ENCODE measurements at regions not wholly inside any gene's neighbourhood (a gene's known extent, or its start where the extent isn't known, plus 50 kb on each side); places are given as distances from the start of the nearest gene placed in this dataset.

DNA sequence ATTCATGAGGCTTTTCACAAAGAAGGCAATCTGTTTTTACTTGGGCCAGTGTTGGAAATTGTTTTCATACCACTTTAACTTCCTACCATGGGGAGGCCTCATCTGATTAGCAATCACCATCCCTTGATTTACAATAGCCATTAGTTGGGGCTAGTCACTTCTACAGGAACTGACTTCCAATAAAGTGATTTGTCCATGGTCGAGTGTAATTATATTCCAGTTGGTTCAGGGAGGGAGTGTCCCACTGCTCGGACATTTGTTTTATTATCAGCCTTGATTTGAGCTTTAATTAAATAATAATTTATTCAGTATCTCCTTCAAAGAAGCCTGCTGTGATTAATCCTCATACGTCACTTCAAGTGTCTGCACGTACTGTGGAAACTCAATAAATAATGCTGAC lies 233.9 kb upstream of the CNTNAP5 start:
- SMC1A ChIA-PET (ENCODE audit: uncharacterized antibody, unreplicated experiment), result no interaction called here
- BruUV-seq (replicated peaks), result no TSS peak
- Histone ChIP-seq H4K20me1 (ENCODE audit: control insufficient read depth, insufficient read depth) (no peaks in the 10 kb centered on the region), H3K9me3 (replicated peaks; ENCODE audit: control insufficient read depth, insufficient read depth, low read length) (no peaks in the 10 kb centered on the region), H3K4me1 (ENCODE audit: control insufficient read depth, insufficient read depth, low read length) (no peaks in the 10 kb centered on the region), H3K4me3 (no peak overlapping the region), H2AFZ (ENCODE audit: control insufficient read depth, low read depth, low read length) (no peak overlapping the region), H3K27ac (ENCODE audit: control insufficient read depth, insufficient read depth) (no peak overlapping the region), H3K36me3 (ENCODE audit: control insufficient read depth in 2 of 2, insufficient read depth in 2 of 2, low read length in 1 of 2) (no peaks in the 10 kb centered on the region), H3K4me2 (ENCODE audit: control insufficient read depth, insufficient read depth) (no peak overlapping the region), H3K9ac (ENCODE audit: control insufficient read depth, insufficient read depth, low read length) (no peak overlapping the region), H3K79me2 (ENCODE audit: control insufficient read depth, insufficient read depth, low read length) (no peaks in the 10 kb centered on the region), H3K27me3 (replicated peaks in 1 of 2; ENCODE audit: control insufficient read depth in 2 of 2, insufficient read depth in 2 of 2, low read length in 1 of 2) (no peaks in the 10 kb centered on the region)
- CTCF ChIA-PET, result no interaction called here
- in situ Hi-C loops (cut with MboI) (no loop called here), intact Hi-C loops (cut with micrococcal nuclease; ENCODE audit: unreplicated experiment) (no loop called here)
- RAD21 ChIA-PET (ENCODE audit: unreplicated experiment), result no interaction called here
- WGBS (ENCODE audit: insufficient coverage, insufficient replicate concordance, low lambda C conversion rate, missing lambda C conversion rate), result 38% methylated on average over 4 of the region's 4 CpGs
- no peak for ATAC-seq
- POLR2A ChIA-PET, result no interaction called here
- no peak for FAIRE-seq
- no peak for DNase-seq (ENCODE audit: low read depth, low spot score)
- TF ChIP-seq SREBF1 (IDR thresholded peaks at IDR 0.05; ENCODE audit: low read length) (no peak), HDAC2 (IDR thresholded peaks at IDR 0.05) (no peak), PBX3 (IDR thresholded peaks at IDR 0.05; ENCODE audit: insufficient replicate concordance, low read depth, low read length) (no peak), CREM (IDR thresholded peaks at IDR 0.05; ENCODE audit: low read depth) (no peak), IKZF1 (conservative IDR thresholded peaks at IDR 0.05) (no peak), ZSCAN29 (IDR thresholded peaks at IDR 0.05) (no peak), EP300 (IDR thresholded peaks at IDR 0.05; ENCODE audit: borderline replicate concordance in 1 of 2, control insufficient read depth in 1 of 2, low read depth in 2 of 2, low read length in 2 of 2) (no peak), TBL1XR1 (IDR thresholded peaks at IDR 0.05; ENCODE audit: low read depth, low read length) (no peak), E2F8 (IDR thresholded peaks at IDR 0.05; ENCODE audit: low read depth, partially characterized antibody) (no peak), TAF1 (IDR thresholded peaks at IDR 0.05; ENCODE audit: borderline replicate concordance, low read depth, low read length) (no peak), STAT1 (conservative IDR thresholded peaks at IDR 0.05) (no peak), CTCF (IDR thresholded peaks at IDR 0.05 in 2 of 3, conservative IDR thresholded peaks at IDR 0.05 in 1 of 3; ENCODE audit: control insufficient read depth in 2 of 3, extremely low read depth in 1 of 3, insufficient read depth in 1 of 3, low read depth in 3 of 3, low read length in 3 of 3) (no peak), MTA2 (IDR thresholded peaks at IDR 0.05; ENCODE audit: low read depth) (no peak), SP1 (IDR thresholded peaks at IDR 0.05; ENCODE audit: low read depth, low read length) (no peak), LARP7 (IDR thresholded peaks at IDR 0.05) (no peak), EED (IDR thresholded peaks at IDR 0.05; ENCODE audit: low read depth) (no peak)
- TF ChIP-seq, protein P1, sequence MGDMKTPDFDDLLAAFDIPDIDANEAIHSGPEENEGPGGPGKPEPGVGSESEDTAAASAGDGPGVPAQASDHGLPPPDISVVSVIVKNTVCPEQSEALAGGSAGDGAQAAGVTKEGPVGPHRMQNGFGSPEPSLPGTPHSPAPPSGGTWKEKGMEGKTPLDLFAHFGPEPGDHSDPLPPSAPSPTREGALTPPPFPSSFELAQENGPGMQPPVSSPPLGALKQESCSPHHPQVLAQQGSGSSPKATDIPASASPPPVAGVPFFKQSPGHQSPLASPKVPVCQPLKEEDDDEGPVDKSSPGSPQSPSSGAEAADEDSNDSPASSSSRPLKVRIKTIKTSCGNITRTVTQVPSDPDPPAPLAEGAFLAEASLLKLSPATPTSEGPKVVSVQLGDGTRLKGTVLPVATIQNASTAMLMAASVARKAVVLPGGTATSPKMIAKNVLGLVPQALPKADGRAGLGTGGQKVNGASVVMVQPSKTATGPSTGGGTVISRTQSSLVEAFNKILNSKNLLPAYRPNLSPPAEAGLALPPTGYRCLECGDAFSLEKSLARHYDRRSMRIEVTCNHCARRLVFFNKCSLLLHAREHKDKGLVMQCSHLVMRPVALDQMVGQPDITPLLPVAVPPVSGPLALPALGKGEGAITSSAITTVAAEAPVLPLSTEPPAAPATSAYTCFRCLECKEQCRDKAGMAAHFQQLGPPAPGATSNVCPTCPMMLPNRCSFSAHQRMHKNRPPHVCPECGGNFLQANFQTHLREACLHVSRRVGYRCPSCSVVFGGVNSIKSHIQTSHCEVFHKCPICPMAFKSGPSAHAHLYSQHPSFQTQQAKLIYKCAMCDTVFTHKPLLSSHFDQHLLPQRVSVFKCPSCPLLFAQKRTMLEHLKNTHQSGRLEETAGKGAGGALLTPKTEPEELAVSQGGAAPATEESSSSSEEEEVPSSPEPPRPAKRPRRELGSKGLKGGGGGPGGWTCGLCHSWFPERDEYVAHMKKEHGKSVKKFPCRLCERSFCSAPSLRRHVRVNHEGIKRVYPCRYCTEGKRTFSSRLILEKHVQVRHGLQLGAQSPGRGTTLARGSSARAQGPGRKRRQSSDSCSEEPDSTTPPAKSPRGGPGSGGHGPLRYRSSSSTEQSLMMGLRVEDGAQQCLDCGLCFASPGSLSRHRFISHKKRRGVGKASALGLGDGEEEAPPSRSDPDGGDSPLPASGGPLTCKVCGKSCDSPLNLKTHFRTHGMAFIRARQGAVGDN (IDR thresholded peaks at IDR 0.05), result no peak
